ENCODE measurements at regions not wholly inside any gene's neighbourhood (a gene's known extent, or its start where the extent isn't known, plus 50 kb on each side); places are given as distances from the start of the nearest gene placed in this dataset.

DNA sequence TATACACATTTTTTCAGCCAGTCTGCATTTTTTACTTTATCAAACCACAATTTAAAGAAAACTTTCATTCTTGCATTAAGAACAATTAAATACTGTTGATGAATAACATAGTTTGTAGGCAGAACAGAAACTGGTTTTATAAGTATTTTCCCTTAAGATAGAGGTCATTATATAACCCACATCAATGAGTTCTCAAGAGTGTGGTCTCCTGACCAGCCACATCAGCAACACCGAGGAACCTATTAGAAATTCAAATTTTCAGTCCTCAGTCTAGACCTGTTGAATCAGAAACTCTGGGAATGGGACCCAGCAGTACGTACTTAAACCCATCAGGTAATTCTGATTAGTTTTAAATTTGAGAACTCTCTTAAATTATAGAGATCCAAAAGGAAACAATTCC, 299.6 kb upstream of the ARSJ start:
- Histone ChIP-seq H3K27ac (no peak overlapping the region), H3K4me1 (no peaks in the 10 kb centered on the region), H3K36me3 (no peaks in the 10 kb centered on the region), H3K27me3 (no peaks in the 10 kb centered on the region), H3K4me3 (no peak overlapping the region), H3K9me3 (no peaks in the 10 kb centered on the region)
- TF ChIP-seq, protein P1, sequence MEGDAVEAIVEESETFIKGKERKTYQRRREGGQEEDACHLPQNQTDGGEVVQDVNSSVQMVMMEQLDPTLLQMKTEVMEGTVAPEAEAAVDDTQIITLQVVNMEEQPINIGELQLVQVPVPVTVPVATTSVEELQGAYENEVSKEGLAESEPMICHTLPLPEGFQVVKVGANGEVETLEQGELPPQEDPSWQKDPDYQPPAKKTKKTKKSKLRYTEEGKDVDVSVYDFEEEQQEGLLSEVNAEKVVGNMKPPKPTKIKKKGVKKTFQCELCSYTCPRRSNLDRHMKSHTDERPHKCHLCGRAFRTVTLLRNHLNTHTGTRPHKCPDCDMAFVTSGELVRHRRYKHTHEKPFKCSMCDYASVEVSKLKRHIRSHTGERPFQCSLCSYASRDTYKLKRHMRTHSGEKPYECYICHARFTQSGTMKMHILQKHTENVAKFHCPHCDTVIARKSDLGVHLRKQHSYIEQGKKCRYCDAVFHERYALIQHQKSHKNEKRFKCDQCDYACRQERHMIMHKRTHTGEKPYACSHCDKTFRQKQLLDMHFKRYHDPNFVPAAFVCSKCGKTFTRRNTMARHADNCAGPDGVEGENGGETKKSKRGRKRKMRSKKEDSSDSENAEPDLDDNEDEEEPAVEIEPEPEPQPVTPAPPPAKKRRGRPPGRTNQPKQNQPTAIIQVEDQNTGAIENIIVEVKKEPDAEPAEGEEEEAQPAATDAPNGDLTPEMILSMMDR (IDR thresholded peaks at IDR 0.05): no peak
- no peak for DNase-seq (ENCODE audit: low spot score)

DNA sequence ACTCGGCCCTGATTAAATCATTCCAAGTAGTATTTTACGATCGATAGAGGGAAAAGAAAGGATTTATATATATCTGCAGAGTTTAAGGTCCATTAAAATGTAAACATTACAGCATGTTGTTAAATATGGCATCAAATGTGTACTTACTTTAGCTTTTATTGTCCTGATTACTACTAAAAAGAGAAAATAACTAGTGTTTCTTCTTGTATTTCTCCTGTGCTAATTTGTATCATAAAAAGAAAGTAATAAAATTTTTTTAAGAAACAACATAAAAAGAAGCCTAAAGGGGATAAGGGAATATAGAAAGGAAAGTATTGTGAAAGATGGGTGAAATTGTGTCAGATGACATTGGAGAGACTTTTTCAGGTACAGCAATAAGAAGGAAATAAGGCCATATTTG, 300.3 kb upstream of the ARSJ start:
- DNase-seq (ENCODE audit: low spot score): no peak
- no peak overlapping the region for H3K4me3 ChIP-seq
- H3K9me3 ChIP-seq: no peaks in the 10 kb centered on the region
- H3K27ac ChIP-seq: no peak overlapping the region
- no peaks in the 10 kb centered on the region for H3K27me3 ChIP-seq
- H3K36me3 ChIP-seq: no peaks in the 10 kb centered on the region
- H3K4me1 ChIP-seq: no peaks in the 10 kb centered on the region
- TF ChIP-seq, protein P1 (IDR thresholded peaks at IDR 0.05): no peak

DNA sequence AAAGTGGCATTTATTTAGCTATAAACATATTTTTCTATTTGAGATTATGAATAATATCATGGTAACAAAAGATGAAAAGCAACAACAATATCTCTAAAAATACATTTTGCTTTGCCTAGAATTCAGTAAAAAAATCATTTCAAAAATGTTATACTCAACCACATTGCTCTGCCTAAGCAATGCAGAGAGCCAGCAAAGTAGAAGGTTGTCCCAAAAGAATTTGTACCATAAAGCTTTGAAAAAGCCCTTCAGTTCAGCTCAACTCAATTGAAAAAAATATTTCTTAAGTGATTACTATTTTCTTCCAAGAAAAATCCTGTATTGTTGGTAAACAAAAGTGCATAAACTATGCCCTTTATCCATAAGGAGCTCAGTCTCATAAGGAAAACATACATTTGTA, 301.2 kb upstream of the ARSJ start:
- Histone ChIP-seq H3K27ac (no peak overlapping the region), H3K36me3 (no peaks in the 10 kb centered on the region), H3K4me3 (no peak overlapping the region), H3K9me3 (no peaks in the 10 kb centered on the region), H3K4me1 (no peaks in the 10 kb centered on the region), H3K27me3 (no peaks in the 10 kb centered on the region)
- DNase-seq (ENCODE audit: low spot score): no peak
- TF ChIP-seq, protein P1 (IDR thresholded peaks at IDR 0.05): no peak

DNA sequence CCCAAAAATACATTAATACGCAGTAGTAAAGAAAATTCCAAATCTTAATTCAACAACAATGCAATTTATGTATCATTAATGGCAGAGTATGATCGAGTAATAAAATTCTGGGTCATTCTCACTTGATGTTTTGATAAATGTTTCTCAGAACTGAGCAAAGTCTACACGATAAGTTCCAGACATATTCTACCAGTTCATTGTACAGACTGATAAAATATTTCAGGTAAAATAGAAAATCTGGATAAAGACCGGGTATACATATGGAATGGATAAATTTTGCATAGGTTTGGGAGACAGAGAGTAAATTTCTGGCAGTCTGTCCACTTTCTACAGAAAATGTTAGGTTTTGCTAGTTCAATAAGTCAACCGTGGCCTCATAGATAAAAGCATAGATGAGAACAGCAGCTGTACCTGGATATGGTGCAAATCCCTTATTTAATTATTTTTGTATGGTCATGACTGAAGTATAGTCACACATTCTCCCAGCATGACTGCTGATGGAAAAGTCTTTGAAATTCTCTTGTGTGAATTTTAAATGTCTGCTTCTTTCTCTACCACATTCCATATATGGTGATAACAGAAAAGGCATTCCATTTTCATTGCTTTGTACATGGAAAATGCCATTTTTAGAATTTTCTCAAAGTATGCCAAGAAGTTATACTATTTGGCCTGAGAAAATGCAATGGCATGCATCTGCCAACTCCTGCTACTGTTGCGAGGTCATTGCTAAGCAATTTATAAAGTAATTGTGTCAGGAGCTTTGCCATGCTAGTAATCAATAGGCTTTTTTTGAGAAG, 301.9 kb upstream of the ARSJ start:
- Histone ChIP-seq H3K9me3 (no peaks in the 10 kb centered on the region), H3K27ac (no peak overlapping the region), H3K4me1 (no peaks in the 10 kb centered on the region), H3K4me3 (no peak overlapping the region), H3K27me3 (no peaks in the 10 kb centered on the region), H3K36me3 (no peaks in the 10 kb centered on the region)
- no peak for DNase-seq (ENCODE audit: low spot score)
- TF ChIP-seq, protein P1 (IDR thresholded peaks at IDR 0.05): no peak

DNA sequence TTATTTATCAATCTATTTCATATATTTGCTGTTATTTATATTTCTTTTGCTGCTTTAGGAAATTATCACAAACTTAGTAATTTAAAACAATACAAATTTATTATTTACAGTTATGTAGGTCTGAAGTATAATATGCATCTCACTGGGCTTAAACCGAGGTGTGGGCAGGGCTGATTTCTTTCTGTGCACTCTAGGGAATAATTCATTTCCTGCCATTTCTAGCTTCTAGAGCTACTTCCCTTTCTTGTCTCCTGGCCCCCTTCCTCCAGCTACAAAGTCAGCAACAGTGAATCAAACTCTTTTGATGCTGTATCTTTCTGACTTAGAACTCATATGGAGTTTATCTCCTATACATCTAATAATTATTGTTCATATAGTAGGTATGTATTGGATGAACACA, 303.5 kb upstream of the ARSJ start:
- H3K4me1 ChIP-seq: no peaks in the 10 kb centered on the region
- H3K4me3 ChIP-seq: no peak overlapping the region
- H3K9me3 ChIP-seq: no peaks in the 10 kb centered on the region
- DNase-seq (ENCODE audit: low spot score): no peak
- H3K27me3 ChIP-seq: no peaks in the 10 kb centered on the region
- H3K27ac ChIP-seq: no peak overlapping the region
- no peaks in the 10 kb centered on the region for H3K36me3 ChIP-seq
- TF ChIP-seq, protein P1 (IDR thresholded peaks at IDR 0.05): no peak

DNA sequence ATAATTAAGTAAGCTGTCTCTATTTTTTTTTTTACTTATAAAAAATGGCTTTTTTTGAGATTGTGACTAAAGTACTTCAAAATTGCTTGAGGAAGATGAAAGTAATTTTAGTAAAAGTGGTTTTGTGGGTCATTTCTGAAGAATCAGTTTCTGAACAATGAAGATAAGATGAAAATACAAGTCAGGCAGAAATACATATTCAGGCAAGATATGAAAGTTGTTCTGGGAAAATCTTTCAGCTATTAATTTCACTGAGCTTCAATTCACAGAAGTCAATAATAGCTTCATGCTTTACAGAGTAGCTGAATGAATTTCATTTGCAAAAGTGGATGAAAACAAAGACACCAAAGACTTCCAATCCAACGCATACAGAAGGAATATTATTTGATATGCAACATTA, 305.2 kb upstream of the ARSJ start:
- TF ChIP-seq, protein P1 (IDR thresholded peaks at IDR 0.05): no peak
- Histone ChIP-seq H3K36me3 (no peaks in the 10 kb centered on the region), H3K27me3 (no peaks in the 10 kb centered on the region), H3K9me3 (no peaks in the 10 kb centered on the region), H3K4me3 (no peak overlapping the region), H3K4me1 (no peaks in the 10 kb centered on the region), H3K27ac (no peak overlapping the region)
- DNase-seq (ENCODE audit: low spot score): no peak
